GM03348 (cell line): ENCODE measurements at regions not wholly inside any gene's neighbourhood (a gene's known extent, or its start where the extent isn't known, plus 50 kb on each side); places are given as distances from the start of the nearest gene placed in this dataset.

Experiments
- DNase-seq: peaks from one replicate; pipeline ENCODE4 v3.0.0; 2012; ENCODE audit warnings: low spot score

DNA sequence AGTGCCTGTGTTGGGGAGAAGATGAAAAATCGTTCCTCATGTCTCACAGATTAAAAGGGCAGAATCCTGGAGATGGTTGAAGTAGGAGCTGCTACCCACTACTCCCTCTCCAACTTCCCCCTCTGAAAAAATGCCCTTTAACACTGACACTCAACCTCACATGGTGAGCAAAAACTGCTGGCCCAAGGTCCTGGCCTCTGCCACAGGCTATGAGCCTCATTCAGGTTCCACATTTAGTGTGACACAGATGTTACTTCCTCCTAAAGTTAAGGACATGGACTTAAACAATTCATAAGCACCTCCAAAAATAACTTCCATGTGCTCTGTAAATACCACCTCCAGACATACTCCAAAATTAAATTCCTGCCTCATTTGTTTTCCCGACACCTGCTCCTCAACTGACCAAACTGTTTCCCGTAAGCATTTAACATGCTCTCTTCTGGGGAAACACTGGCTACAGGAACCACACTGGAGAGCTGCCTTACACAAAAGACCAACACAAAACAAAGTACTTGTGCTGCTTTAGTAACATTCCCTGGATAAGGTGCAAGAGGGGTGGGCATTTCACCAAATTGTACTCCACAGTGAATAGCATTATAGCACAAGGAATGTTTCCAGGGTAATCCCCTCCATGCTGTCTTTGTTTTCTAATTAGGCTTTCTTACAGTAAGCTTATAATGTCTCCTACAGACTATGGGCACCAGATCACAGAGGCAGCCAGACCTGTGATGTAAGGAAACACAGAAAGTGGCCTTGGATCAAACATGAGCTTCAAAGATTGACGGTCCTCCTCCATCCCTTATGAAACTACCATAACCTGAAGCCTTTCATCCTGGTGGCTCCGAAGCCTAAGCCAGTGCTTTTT lies 57.0 kb downstream of the PHLDA1 start:
- DNase-seq, result no peak

DNA sequence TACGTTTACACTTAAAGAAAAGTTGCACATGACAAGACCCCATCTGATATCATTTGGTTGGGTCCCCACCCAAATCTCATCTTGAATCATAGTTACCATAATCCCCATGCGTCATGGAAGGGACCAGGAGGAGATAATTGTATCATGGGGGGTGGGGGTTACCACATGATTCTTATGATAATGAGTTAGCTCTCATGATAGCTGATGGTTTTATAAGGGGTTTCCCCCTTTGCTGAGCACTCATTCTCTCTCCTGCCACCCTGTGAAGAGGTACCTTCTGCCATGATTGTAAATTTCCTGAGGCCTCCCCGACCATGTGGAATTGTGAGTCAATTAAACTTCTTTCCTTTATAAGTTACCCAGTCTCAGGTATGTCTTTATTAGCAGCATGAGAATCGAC lies 60.3 kb downstream of the PHLDA1 start:
- DNase-seq, result no peak

DNA sequence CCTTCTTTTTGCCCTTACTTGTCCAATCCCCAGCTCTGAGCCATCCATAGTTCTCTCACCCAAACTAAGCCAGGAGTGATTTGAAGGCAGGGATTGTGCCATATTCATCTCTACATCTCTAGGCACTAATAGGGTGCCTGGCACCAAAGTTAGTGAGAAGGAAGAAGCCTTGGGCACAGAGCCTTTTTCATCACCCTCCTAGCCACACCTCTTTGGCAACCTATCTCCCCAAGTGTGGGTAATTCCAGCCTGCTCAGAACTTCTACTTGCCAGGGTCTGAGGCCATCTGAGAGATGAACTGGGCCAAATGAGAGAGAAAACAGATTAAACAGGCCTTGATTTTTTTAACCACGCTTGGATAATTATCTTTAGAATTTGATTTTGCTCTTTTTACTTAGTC lies 61.3 kb downstream of the PHLDA1 start:
- no peak for DNase-seq

DNA sequence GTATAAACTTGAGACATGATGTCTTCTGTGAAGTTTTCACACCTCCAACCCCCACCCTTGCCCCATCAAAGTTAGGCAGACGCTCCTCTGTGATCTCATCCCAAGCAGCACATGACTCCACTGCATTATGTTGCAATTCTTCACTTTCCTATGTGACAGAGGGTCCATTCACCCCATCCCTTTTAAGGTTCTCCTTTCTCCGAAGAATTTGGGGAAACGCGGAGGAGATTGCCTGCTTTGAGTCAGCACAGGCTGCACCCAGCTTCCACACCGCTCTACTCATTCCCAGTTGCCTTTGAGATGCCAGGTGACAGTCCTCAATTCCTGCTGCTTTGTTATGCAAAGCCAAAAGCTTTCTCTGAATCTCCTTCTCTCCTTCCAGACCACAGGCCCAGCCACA lies 61.8 kb downstream of the PHLDA1 start:
- no peak for DNase-seq

GRCh38 chr12:75965661-75966060 lies 65.9 kb downstream of the PHLDA1 start:
- DNase-seq, result no peak

DNA sequence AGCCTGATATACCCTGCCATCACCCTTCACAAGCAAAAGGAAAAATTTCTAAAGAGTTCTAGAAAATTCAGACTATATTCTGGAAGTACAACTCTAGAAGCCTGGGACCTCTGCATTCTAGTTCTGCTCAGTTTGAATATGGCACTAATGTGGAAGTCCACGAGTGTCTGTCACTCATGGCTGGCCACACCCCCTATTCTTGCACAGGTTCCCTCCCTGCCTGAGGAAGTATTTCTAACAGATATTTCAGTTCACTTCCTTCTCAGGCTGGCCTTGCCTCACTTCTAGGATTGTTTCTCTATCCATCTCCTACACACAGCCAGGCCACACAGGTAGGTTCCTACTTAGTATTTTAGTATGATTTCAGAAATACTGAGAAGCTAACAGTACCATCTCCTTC lies 67.4 kb downstream of the PHLDA1 start:
- no peak for DNase-seq

DNA sequence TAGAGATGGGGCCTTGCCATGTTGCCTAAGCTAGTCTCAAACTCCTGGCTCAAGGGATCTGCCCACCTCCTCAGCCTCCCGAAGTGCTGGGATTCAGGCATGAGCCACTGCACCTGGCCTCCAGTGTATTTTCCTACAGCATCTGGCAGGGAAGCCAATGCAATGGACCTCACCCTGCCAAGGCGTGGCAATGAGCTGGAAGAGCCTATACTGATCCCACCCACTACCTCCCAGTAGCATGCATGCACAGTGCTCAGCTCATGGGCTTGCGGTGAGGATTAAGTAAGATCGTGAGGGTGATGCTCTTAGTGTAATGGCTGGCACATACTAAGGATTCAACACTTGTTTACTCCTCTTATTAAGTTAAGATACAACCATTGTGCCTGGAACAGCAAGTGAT lies 69.7 kb downstream of the PHLDA1 start:
- no peak for DNase-seq

DNA sequence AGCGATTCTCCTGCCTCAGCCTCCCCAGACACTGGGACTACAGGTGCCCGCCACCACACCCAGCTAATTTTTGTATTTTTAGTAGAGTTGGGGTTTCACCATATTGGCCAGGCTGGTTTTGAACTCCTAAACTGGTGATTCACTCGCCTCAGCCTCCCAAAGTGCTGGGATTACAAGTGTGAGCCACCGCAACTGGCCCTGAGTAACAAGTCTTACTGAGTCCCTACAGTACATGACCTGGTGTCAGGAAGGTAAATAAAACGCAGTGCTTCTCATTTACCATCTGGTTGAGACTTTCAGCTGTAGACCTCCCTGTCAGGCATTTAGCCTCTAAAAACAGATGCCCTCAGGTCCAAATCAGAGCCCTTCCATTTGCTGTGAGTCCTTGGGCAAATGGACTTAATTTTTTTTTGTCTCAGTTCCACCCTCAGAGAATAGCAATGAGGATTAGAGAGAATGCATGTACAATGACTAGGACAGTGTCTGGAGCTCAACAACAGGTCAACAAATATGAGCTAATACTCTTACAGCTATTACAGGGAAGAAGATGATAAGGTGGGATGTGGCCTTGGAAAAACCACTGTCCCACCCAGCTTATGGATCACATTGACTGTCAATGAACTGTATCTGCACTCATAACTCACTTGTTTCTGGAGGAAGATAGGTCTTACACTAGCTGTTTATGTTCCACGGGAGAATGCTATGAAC lies 70.5 kb downstream of the PHLDA1 start:
- no peak for DNase-seq

DNA sequence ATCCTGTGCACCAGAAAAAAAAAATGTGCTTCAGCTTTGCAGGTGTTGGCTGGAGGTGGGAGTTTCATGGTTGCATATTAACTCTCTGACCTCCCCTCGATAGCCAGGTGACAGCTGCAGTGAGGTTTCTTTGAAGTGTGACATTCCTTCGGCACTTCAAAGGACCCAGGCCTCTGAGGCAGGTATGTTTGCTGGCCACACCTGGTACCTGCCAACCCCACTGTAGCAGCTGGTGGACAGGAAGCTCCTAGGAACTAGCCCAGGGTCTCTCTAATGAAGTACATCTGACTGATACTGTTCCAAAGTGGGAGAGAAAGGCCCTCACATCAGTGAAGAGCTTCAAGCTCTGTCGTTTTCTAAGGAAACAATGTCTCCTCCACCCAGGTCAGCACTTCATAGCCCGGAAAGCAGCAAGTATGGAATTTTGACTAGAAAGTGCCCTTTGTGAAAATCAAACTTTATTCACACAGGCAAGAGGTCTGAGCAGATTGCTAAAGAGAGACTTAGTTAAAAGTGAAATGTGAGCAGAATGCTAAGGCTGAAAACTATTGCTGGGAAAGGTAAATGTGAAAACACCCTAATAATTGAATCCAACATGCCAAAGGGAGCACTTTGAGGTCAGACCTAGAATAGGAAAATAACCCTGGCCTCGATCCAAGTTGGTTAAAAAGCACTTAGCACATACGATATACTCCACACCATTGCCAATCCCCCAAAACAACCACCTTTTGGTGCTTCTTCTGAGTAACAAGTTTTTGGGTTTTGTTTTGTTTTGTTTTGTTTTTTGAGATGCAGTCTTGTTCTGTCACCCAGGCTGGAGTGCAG lies 71.3 kb downstream of the PHLDA1 start:
- no peak for DNase-seq

DNA sequence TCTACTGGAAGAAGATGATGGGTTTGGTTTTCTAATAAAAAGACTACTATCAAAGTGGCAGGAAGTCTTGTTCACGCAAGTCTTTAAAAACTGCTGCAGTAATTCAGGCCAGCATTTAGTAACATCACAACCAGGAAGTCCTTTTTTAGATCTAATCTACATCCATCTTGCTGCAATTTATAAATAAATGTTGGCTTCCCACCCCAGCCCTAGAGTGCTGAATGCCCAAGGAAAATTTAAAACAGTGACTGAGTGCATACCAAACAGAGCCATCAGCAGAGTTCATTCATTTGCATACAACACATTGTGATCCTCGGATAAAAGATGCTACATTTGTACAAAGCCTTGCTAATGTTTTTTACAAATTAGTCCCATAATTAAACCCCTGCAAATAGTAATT lies 72.1 kb downstream of the PHLDA1 start:
- DNase-seq, result peak; percentile 46

DNA sequence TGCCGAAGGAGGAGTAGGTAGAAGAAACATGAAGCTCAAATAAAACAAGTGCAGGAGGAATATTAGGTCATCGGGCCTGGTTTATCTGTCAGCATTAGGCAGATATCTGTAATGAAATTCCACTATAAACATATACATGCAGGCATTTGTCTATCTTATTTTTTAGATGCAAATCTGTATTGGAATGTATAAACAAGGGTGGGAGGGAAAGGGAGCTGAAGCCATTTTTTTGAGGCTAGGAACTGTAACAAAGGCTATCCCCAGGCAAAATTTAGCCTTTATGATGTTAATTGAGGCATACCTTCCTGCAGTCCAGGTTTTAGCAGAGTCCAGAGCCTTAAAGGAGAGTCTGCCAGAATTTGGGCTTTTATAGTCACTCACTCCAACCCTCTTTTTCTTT lies 72.5 kb downstream of the PHLDA1 start:
- no peak for DNase-seq

DNA sequence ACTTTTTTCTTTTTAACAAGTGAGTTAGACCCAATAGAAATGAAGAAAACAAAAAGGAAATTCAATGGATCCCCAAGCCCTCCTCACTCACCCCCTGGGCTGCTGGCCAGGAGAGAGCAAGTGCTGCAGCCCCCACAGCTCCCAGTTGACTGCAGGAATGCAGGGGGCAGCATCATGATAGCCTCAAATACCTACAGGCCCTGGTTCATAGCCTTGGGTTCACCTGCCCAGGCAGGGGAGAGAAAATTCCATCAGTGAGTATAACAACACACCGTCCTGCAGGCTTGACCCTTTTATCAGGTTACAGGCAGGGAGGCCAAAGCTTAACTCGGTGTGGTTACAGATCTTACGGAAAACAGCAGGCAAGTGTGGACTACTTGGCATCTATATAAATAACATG lies 76.3 kb downstream of the PHLDA1 start:
- DNase-seq, result no peak

GRCh38 chr12:75954749-75955148 lies 76.8 kb downstream of the PHLDA1 start:
- no peak for DNase-seq

DNA sequence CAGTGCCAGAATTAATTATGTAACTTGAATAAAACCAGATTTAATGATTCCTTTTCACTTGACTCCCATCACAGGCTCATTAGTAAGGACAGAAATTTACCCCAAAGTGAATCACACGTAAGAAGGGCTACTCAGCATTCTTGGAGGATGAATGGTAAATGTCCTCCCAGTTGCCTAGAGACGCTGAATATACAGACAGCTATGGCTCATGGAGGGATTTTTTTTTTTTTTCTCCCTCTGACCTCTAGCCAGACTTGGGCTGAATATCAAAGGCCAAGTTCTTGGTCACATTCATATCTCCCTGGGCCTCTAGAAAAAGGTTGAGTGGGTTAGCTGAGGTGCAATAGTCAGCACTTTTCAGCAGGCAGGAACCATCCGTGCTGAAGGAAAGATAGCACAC lies 77.5 kb downstream of the PHLDA1 start:
- DNase-seq, result peak; percentile 88

- DNase-seq, result peak; percentile 44
Measured at GRCh38 chr12:75953312-75953906, 78.2 kb downstream of the PHLDA1 start.

GRCh38 chr12:75951399-75952278 lies 79.9 kb downstream of the PHLDA1 start:
- no peak for DNase-seq

DNA sequence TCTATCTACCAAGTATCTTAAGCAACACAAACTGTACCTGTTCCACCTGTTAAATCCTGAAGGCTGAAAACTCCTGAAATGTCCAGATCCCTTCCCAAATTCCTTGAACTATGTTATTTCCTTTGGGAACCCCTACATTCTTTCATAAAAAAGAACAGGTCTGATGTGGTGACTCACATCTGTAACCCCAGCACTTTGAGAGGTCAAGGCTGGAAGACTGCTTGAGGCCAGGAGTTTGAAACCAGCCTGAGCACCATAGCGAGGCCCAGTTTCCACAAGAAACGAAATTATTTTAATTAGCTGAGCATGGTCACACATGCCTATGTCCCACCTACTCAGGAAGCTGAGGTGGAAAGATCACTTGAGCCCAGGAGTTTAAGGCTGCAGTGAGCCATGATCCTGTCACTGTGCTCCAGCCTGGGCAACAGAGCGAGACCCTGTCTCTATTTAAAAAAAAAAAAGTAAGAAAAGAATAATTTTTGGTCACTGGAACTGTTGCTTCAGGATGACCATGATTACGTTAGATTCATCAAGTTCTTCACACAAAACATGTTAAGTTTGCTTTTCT lies 84.3 kb downstream of the PHLDA1 start:
- no peak for DNase-seq

DNA sequence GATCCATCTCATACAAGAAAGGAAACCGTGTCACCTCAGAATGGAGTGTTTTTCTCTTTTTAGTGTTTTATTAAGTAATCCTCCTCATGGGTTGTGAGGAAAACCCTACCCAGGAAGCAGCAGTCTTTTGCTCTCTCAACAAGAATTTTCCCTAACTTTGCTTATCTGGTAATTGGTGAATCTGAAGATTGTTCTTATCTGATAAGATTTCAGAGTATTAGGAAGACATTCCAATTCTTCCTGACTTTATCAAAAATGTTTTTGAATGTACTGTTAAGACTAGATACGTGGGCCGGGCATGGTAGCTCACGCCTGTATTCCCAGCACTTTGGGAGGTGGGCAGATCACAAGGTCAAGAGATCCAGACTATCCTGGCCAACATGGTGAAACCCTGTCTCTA lies 86.0 kb downstream of the PHLDA1 start:
- DNase-seq, result no peak

- no peak for DNase-seq
Measured at GRCh38 chr12:75944905-75945432, 86.6 kb downstream of the PHLDA1 start.

- DNase-seq, result peak; percentile 72
Measured at GRCh38 chr12:75944097-75944904, 87.3 kb downstream of the PHLDA1 start.
